MM.1S (cell line): ENCODE measurements at regions not wholly inside any gene's neighbourhood (a gene's known extent, or its start where the extent isn't known, plus 50 kb on each side); places are given as distances from the start of the nearest gene placed in this dataset.

ENCODE experiments used
- DNase-seq: peaks from one replicate; pipeline ENCODE4 v3.0.0-alpha.2; 2015
- H2AFZ ChIP-seq: fragments of 300-600 bp; sonication (generic); 2 replicates; pipeline ENCODE4 v1.6.0; 2016; ENCODE audit warnings: antibody characterized with exemption, low read length
- H3F3A ChIP-seq: fragments of 300-600 bp; sonication (generic); 2 replicates; pipeline ENCODE4 v1.6.1; 2016; ENCODE audit warnings: mild to moderate bottlenecking, antibody characterized with exemption, low read length, moderate library complexity, mixed read lengths; ENCODE audit not compliant: insufficient read depth
- H3K27ac ChIP-seq: fragments of 300-600 bp; sonication (generic); 2 replicates; pipeline ENCODE4 v1.5.1; 2016; ENCODE audit warnings: mild to moderate bottlenecking, low read length
- H3K27me3 ChIP-seq: fragments of 300-600 bp; sonication (generic); replicated peaks from 2 replicates; pipeline ENCODE4 v1.6.0; 2016; ENCODE audit warnings: low read length; ENCODE audit not compliant: insufficient read depth
- H3K36me3 ChIP-seq: fragments of 300-600 bp; sonication (generic); replicated peaks from 2 replicates; pipeline ENCODE4 v1.6.1; 2016; ENCODE audit warnings: mild to moderate bottlenecking, low read length, mixed read lengths; ENCODE audit not compliant: insufficient read depth
- H3K4me1 ChIP-seq: fragments of 300-600 bp; sonication (generic); 2 replicates; pipeline ENCODE4 v1.6.1; 2016; ENCODE audit warnings: low read length, mixed read lengths
- H3K4me2 ChIP-seq: fragments of 300-600 bp; sonication (generic); 2 replicates; pipeline ENCODE4 v1.6.0; 2016; ENCODE audit warnings: low read depth, low read length
- H3K4me3 ChIP-seq: fragments of 300-600 bp; sonication (generic); 2 replicates; pipeline ENCODE4 v1.5.1; 2016; ENCODE audit warnings: low read length, mixed read lengths
- H3K79me2 ChIP-seq: fragments of 300-600 bp; sonication (generic); 2 replicates; pipeline ENCODE4 v1.6.1; 2016; ENCODE audit warnings: mixed run types, low read length, mixed read lengths
- H3K9ac ChIP-seq: fragments of 300-600 bp; sonication (generic); 2 replicates; pipeline ENCODE4 v1.6.1; 2016; ENCODE audit warnings: low read length, mixed read lengths
- H3K9me2 ChIP-seq: fragments of 300-600 bp; sonication (generic); replicated peaks from 2 replicates; pipeline ENCODE4 v1.6.1; 2016; ENCODE audit warnings: mild to moderate bottlenecking, low read length, mixed read lengths; ENCODE audit not compliant: insufficient read depth
- H3K9me3 ChIP-seq: fragments of 300-600 bp; sonication (generic); replicated peaks from 2 replicates; pipeline ENCODE4 v1.6.1; 2016; ENCODE audit warnings: mild to moderate bottlenecking, low read length, mixed read lengths; ENCODE audit not compliant: insufficient read depth
- H4K20me1 ChIP-seq: fragments of 300-600 bp; sonication (generic); 2 replicates; pipeline ENCODE4 v1.6.1; 2016; ENCODE audit warnings: mild to moderate bottlenecking, low read length, moderate library complexity, mixed read lengths; ENCODE audit not compliant: insufficient read depth
- EZH2 ChIP-seq: fragments of 300-600 bp; sonication (generic); optimal IDR thresholded peaks from 2 replicates; pipeline ENCODE3; 2017; ENCODE audit warnings: low read depth, mild to moderate bottlenecking, antibody characterized with exemption, low read length, mixed read lengths
- EZH2phosphoT487 ChIP-seq: fragments of 300-600 bp; sonication (generic); IDR thresholded peaks from 2 replicates; pipeline ENCODE4 v1.6.1; 2018; ENCODE audit warnings: antibody characterized with exemption, low read length
- TF ChIP-seq, protein P1 (sequence below): fragments of 300-600 bp; sonication (generic); IDR thresholded peaks from 2 replicates; pipeline ENCODE4 v1.5.1; 2016; ENCODE audit warnings: antibody characterized with exemption, low read length, mixed read lengths

DNA sequence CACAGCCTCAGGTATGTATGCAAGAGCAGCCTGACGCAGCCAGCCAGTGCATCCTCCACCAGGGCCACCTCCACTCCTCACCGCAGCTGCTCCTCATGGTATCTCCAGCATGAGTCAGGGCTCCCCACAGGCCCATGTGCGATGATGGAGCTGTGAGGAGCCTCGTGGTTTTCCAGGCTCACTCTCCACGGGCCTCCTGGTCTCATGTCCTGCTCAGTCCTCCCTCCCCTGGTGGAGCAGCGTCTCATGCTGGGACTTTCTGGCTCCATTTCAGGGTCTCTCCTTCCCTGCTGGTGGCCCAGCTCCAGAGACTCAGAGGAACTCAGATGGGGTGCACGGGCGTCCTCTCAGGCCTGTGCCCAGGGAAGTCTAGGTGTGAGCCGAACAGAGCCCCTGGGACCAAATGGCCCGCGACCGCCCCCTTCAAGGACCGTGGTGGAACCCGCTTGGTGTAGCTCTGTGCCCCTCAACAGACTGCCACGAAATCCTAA, 70.4 kb downstream of the METRNL start:
- Histone ChIP-seq H3K9me2 (no peaks in the 10 kb centered on the region), H4K20me1 (no peaks in the 10 kb centered on the region), H3K36me3 (no peaks in the 10 kb centered on the region), H3K27me3 (peaks cover 100% of the 10 kb centered on the region), H3K9ac (no peak overlapping the region), H3K4me3 (no peak overlapping the region), H3F3A (no peaks in the 10 kb centered on the region), H2AFZ (no peak overlapping the region), H3K79me2 (no peaks in the 10 kb centered on the region), H3K27ac (no peak overlapping the region), H3K9me3 (no peaks in the 10 kb centered on the region), H3K4me2 (no peak overlapping the region), H3K4me1 (no peaks in the 10 kb centered on the region)
- no peak for DNase-seq
- TF ChIP-seq EZH2 (no peak), EZH2phosphoT487 (no peak)
- TF ChIP-seq, protein P1, sequence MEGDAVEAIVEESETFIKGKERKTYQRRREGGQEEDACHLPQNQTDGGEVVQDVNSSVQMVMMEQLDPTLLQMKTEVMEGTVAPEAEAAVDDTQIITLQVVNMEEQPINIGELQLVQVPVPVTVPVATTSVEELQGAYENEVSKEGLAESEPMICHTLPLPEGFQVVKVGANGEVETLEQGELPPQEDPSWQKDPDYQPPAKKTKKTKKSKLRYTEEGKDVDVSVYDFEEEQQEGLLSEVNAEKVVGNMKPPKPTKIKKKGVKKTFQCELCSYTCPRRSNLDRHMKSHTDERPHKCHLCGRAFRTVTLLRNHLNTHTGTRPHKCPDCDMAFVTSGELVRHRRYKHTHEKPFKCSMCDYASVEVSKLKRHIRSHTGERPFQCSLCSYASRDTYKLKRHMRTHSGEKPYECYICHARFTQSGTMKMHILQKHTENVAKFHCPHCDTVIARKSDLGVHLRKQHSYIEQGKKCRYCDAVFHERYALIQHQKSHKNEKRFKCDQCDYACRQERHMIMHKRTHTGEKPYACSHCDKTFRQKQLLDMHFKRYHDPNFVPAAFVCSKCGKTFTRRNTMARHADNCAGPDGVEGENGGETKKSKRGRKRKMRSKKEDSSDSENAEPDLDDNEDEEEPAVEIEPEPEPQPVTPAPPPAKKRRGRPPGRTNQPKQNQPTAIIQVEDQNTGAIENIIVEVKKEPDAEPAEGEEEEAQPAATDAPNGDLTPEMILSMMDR, result no peak

DNA sequence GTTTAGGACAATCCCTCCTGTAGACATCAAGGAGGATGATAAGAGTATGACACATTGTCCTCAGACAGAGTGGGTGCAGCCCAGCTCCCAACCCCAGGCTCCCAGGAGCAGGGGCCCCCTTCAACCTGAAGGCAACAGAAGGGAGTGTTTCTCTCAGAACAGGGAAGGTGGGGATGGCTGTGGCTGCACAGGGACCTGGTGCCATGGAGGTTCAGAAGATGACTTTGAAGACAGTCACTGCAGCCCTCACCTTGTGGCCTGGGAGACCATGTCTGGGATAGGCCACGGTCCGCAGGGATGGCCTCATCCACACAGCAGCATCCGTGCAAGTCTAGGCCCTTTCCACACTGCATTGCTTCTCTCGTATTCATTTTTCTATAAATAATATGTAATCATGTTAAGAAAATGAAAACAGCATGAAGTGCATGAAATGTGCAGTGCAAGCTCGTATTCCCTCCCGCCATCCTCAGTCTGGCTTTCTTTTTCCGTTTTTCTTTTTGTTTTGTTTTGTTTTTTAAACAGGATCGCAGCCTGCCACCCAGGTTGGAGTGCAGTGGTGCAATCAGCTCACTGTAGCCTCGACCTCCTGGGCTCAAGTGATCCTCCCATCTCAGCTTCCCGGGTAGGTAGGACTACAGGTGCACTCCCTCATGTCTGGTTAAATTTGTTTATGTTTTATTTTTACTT, 71.1 kb downstream of the METRNL start:
- no peaks in the 10 kb centered on the region for H3K9me2 ChIP-seq
- DNase-seq, result no peak
- no peak overlapping the region for H3K4me3 ChIP-seq
- no peak overlapping the region for H3K27ac ChIP-seq
- no peaks in the 10 kb centered on the region for H3K9me3 ChIP-seq
- H3K27me3 ChIP-seq, result peaks cover 98% of the 10 kb centered on the region
- 0 out of 2 replicates have a peak, but pooled peaks cover under 1% of the 10 kb centered on the region for H3K4me1 ChIP-seq
- no peaks in the 10 kb centered on the region for H4K20me1 ChIP-seq
- H3K79me2 ChIP-seq, result no peaks in the 10 kb centered on the region
- H3F3A ChIP-seq, result no peaks in the 10 kb centered on the region
- no peak overlapping the region for H2AFZ ChIP-seq
- H3K4me2 ChIP-seq, result no peak overlapping the region
- H3K9ac ChIP-seq, result no peak overlapping the region
- TF ChIP-seq, protein P1, result no peak
- TF ChIP-seq EZH2, result no peak
- TF ChIP-seq EZH2phosphoT487, result no peak
- no peaks in the 10 kb centered on the region for H3K36me3 ChIP-seq

DNA sequence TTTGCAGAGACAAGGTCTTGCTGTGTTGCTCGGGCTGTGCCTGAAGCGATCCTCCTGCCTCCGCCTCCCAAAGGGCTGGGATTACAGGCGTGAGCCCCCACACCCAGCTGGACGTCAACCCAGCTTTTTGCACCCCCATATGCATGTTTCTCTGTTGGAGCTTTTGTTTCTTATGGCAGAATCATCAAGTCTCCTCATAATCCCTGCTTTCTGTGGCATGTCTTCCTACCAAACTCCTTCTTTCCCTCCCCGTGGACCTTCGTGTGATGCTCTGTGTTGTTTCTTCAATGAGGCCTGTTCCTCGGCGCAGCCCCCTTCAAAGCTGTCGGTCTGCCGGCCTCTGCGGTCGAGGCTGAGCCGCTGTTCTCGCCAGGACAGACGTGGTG, 71.6 kb downstream of the METRNL start:
- no peaks in the 10 kb centered on the region for H3K9me2 ChIP-seq
- no peak for TF ChIP-seq EZH2
- TF ChIP-seq, protein P1, result no peak
- TF ChIP-seq EZH2phosphoT487, result no peak
- H3K4me2 ChIP-seq, result no peak overlapping the region
- peaks cover 98% of the 10 kb centered on the region for H3K27me3 ChIP-seq
- 0 out of 2 replicates have a peak, but pooled peaks cover 3% of the 10 kb centered on the region for H3K4me1 ChIP-seq
- no peak overlapping the region for H3K9ac ChIP-seq
- H3F3A ChIP-seq, result no peaks in the 10 kb centered on the region
- no peaks in the 10 kb centered on the region for H3K36me3 ChIP-seq
- no peak for DNase-seq
- no peaks in the 10 kb centered on the region for H3K79me2 ChIP-seq
- no peaks in the 10 kb centered on the region for H3K9me3 ChIP-seq
- no peak overlapping the region for H3K4me3 ChIP-seq
- no peaks in the 10 kb centered on the region for H4K20me1 ChIP-seq
- no peak overlapping the region for H2AFZ ChIP-seq
- no peak overlapping the region for H3K27ac ChIP-seq
